ENCODE measurements at regions not wholly inside any gene's neighbourhood (a gene's known extent, or its start where the extent isn't known, plus 50 kb on each side); places are given as distances from the start of the nearest gene placed in this dataset.

DNA sequence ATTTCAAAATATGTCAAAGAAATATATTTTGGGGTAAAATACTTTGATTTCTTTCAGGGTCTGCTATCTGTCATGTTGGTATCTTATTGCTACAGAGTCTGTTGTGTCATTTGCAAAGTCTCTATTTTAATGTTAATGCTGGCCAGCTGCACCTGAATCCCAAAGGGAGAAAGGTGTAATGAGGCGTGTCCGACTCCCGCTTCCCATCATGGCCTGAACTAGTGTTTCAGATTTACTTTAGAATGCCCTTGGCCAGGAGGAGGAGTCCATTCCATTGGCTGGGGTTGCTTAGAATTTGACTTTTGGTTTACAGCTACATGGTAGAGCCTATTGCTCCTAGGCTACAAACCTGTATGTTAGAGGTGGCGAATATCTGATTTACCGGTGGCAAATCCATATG is 69.3 kb downstream of the FAM50B start:
- POLR2A ChIA-PET: no interaction called here
- no peak for TF ChIP-seq ZNF184 (tag by site-specific recombination; IDR thresholded peaks at IDR 0.05)
- TF ChIP-seq ZNF623 (tag by site-specific recombination; IDR thresholded peaks at IDR 0.05): no peak
- no peak for TF ChIP-seq ZNF202 (tag by site-specific recombination; IDR thresholded peaks at IDR 0.05; ENCODE audit: borderline replicate concordance)
- no peak for TF ChIP-seq ZNF362 (tag by site-specific recombination; IDR thresholded peaks at IDR 0.05)
- no peak for TF ChIP-seq ZXDB (tag by site-specific recombination; IDR thresholded peaks at IDR 0.05)
- TF ChIP-seq ZNF146 (tag by site-specific recombination; IDR thresholded peaks at IDR 0.05): no peak
- no peak for TF ChIP-seq ZNF398 (tag by site-specific recombination; IDR thresholded peaks at IDR 0.05)
- no peak for TF ChIP-seq ZNF501 (tag by site-specific recombination; IDR thresholded peaks at IDR 0.05)
- TF ChIP-seq ZIC2 (tag by site-specific recombination; IDR thresholded peaks at IDR 0.05): no peak
- Histone ChIP-seq H3K36me3 (ENCODE audit: control insufficient read depth in 2 of 2, insufficient read depth in 1 of 2, low read length in 2 of 2) (no peaks in the 10 kb centered on the region), H3K4me3 (ENCODE audit: low read depth, low read length) (no peak overlapping the region), H3K27ac (ENCODE audit: extremely low read depth, low read depth, low read length) (no peak overlapping the region), H3K4me1 (ENCODE audit: control insufficient read depth, insufficient read depth, low read length) (peaks cover 6% of the 10 kb centered on the region; the same call in 1 of the 2 replicates), H3K9me3 (ENCODE audit: control insufficient read depth, insufficient read depth, low read depth, low read length) (no peaks in the 10 kb centered on the region)
- CTCF ChIA-PET: interaction anchor here (0.6 to 1.8 kb wide), 4 partner anchors 33 to 74 kb away, joined by 3 to 5 read pairs (median 4); partner anchors contain the start of gene FAM50B

DNA sequence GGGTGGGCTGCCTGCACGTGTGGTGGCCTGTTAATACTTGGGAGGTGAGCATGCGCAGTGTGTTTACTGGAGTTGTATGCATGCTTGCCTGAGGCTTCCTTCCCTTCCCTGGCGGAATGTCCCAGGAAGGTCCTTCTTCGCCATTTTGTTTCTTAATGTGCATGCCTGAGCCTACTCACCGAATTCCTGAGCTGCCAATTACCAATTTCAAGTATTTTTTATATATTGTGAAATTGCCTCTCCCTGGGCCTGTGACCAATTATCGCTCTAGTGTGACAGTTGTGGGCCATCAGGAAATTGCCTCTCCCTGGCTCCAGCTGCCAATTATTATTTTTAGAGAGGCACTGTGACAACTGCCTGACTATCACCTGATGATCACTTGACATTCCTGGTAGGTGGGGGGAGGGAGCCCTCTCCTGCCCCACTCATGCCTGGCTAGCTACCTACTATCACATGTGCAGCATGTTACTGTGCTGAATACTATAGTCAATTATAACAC is 70.0 kb downstream of the FAM50B start:
- ChIA-PET CTCF (interaction anchor here (0.6 to 1.8 kb wide), 7 partner anchors 14 to 670 kb away, joined by 3 to 5 read pairs (median 3); partner anchors contain the start of gene FAM50B), POLR2A (interaction anchor here (0.6 kb wide), 1 partner anchor 1127 kb away, joined by 3 read pairs; no protein-coding TSS in a partner anchor)
- Histone ChIP-seq H3K4me1 (ENCODE audit: control insufficient read depth, insufficient read depth, low read length) (no peaks in the 10 kb centered on the region), H3K4me3 (ENCODE audit: low read depth, low read length) (no peak overlapping the region), H3K36me3 (ENCODE audit: control insufficient read depth in 2 of 2, insufficient read depth in 1 of 2, low read length in 2 of 2) (no peaks in the 10 kb centered on the region), H3K27ac (ENCODE audit: extremely low read depth, low read depth, low read length) (no peak overlapping the region), H3K9me3 (ENCODE audit: control insufficient read depth, insufficient read depth, low read depth, low read length) (no peaks in the 10 kb centered on the region)
- TF ChIP-seq, protein P1, sequence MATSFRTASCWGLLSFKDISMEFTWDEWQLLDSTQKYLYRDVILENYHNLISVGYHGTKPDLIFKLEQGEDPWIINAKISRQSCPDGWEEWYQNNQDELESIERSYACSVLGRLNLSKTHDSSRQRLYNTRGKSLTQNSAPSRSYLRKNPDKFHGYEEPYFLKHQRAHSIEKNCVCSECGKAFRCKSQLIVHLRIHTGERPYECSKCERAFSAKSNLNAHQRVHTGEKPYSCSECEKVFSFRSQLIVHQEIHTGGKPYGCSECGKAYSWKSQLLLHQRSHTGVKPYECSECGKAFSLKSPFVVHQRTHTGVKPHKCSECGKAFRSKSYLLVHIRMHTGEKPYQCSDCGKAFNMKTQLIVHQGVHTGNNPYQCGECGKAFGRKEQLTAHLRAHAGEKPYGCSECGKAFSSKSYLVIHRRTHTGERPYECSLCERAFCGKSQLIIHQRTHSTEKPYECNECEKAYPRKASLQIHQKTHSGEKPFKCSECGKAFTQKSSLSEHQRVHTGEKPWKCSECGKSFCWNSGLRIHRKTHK (tag by site-specific recombination; IDR thresholded peaks at IDR 0.05): no peak
- TF ChIP-seq, protein P2, sequence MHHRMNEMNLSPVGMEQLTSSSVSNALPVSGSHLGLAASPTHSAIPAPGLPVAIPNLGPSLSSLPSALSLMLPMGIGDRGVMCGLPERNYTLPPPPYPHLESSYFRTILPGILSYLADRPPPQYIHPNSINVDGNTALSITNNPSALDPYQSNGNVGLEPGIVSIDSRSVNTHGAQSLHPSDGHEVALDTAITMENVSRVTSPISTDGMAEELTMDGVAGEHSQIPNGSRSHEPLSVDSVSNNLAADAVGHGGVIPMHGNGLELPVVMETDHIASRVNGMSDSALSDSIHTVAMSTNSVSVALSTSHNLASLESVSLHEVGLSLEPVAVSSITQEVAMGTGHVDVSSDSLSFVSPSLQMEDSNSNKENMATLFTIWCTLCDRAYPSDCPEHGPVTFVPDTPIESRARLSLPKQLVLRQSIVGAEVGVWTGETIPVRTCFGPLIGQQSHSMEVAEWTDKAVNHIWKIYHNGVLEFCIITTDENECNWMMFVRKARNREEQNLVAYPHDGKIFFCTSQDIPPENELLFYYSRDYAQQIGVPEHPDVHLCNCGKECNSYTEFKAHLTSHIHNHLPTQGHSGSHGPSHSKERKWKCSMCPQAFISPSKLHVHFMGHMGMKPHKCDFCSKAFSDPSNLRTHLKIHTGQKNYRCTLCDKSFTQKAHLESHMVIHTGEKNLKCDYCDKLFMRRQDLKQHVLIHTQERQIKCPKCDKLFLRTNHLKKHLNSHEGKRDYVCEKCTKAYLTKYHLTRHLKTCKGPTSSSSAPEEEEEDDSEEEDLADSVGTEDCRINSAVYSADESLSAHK (tag by site-specific recombination; IDR thresholded peaks at IDR 0.05): no peak
- no peak for TF ChIP-seq ZNF449 (tag by site-specific recombination; IDR thresholded peaks at IDR 0.05)
- TF ChIP-seq ZNF335 (tag by site-specific recombination; conservative IDR thresholded peaks at IDR 0.05): no peak
- no peak for TF ChIP-seq PRDM1 (tag by site-specific recombination; IDR thresholded peaks at IDR 0.05)
- no peak for TF ChIP-seq ZNF560 (tag by site-specific recombination; IDR thresholded peaks at IDR 0.05; ENCODE audit: borderline replicate concordance)
- no peak for TF ChIP-seq ZNF10 (tag by site-specific recombination; IDR thresholded peaks at IDR 0.05)
- no peak for TF ChIP-seq ZNF354C (tag by site-specific recombination; IDR thresholded peaks at IDR 0.05; ENCODE audit: borderline replicate concordance, low read depth)
- no peak for TF ChIP-seq ZNF785 (tag by site-specific recombination; IDR thresholded peaks at IDR 0.05)
